ENCODE measurements at regions not wholly inside any gene's neighbourhood (a gene's known extent, or its start where the extent isn't known, plus 50 kb on each side); places are given as distances from the start of the nearest gene placed in this dataset.

DNA sequence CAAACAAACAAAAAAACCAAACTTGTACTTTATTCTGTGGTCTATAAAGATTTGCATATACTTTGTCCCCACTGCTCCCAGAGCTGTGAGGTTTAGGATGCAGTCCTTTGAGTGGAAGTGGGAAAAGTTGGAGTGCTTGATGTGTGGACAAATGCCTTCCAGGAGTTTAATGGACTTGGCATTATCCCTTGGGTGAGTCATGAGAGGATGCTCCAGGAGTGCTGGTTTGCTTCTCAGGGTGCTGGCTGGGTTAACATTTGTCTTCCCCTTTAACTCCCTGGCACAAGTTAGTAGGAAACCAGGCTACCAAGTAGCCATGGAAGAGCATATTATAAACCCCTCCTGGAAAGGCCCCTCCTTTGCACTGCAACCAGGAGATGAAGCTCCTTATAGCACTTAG, 417.4 kb upstream of the RIOK2 start:
- ATAC-seq (no peak), DNase-seq (no peak)
- H3K27ac ChIP-seq = no peak overlapping the region
- no peaks in the 10 kb centered on the region for H3K36me3 ChIP-seq
- H3K9me3 ChIP-seq = peaks cover 22% of the 10 kb centered on the region
- TF ChIP-seq, protein P1, sequence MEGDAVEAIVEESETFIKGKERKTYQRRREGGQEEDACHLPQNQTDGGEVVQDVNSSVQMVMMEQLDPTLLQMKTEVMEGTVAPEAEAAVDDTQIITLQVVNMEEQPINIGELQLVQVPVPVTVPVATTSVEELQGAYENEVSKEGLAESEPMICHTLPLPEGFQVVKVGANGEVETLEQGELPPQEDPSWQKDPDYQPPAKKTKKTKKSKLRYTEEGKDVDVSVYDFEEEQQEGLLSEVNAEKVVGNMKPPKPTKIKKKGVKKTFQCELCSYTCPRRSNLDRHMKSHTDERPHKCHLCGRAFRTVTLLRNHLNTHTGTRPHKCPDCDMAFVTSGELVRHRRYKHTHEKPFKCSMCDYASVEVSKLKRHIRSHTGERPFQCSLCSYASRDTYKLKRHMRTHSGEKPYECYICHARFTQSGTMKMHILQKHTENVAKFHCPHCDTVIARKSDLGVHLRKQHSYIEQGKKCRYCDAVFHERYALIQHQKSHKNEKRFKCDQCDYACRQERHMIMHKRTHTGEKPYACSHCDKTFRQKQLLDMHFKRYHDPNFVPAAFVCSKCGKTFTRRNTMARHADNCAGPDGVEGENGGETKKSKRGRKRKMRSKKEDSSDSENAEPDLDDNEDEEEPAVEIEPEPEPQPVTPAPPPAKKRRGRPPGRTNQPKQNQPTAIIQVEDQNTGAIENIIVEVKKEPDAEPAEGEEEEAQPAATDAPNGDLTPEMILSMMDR (IDR thresholded peaks at IDR 0.05) = no peak
- H3K27me3 ChIP-seq = no peaks in the 10 kb centered on the region
- H3K4me3 ChIP-seq = no peak overlapping the region
- intact Hi-C loops (cut with DNase I) = no loop called here
- H3K4me1 ChIP-seq = no peaks in the 10 kb centered on the region

- Histone ChIP-seq H3K4me1 (no peaks in the 10 kb centered on the region), H3K27ac (no peak overlapping the region), H3K36me3 (no peaks in the 10 kb centered on the region), H3K9me3 (peaks cover 15% of the 10 kb centered on the region), H3K4me3 (no peak overlapping the region), H3K27me3 (no peaks in the 10 kb centered on the region)
- TF ChIP-seq, protein P1 (IDR thresholded peaks at IDR 0.05) = no peak
- DNase-seq (no peak), ATAC-seq (no peak)
- intact Hi-C loops (cut with DNase I) = no loop called here
Measured at GRCh38 chr5:97601651-97602050, 418.6 kb upstream of the RIOK2 start.

DNA sequence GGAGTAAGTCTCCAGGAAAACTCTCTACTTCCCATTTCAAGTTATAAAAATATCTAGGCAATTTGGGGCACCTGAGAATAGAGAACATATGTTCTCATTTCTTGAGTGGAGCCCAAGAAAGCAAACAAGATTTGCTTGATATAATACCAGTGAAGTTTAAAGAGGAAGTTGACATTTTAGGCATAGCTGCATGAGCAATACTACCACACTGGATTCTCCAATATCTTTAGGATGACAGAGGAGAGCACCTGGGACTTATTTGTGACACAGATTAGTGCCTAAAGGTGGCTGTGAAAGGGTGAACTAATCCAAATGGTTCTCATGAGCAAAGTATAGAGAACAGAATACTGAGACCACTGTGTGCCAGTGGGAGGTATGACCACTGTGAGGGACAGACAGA, 423.5 kb upstream of the RIOK2 start:
- Histone ChIP-seq H3K9me3 (no peaks in the 10 kb centered on the region), H3K4me1 (no peaks in the 10 kb centered on the region), H3K4me3 (no peak overlapping the region), H3K27me3 (no peaks in the 10 kb centered on the region), H3K27ac (no peak overlapping the region), H3K36me3 (no peaks in the 10 kb centered on the region)
- TF ChIP-seq, protein P1 (IDR thresholded peaks at IDR 0.05) = no peak
- intact Hi-C loops (cut with DNase I) = no loop called here
- DNase-seq (no peak), ATAC-seq (no peak)

GRCh38 chr5:97608501-97608900, 425.5 kb upstream of the RIOK2 start:
- TF ChIP-seq, protein P1 (IDR thresholded peaks at IDR 0.05) = no peak
- no peaks in the 10 kb centered on the region for H3K9me3 ChIP-seq
- no peak overlapping the region for H3K27ac ChIP-seq
- intact Hi-C loops (cut with DNase I) = no loop called here
- ATAC-seq (no peak), DNase-seq (no peak)
- H3K4me1 ChIP-seq = no peaks in the 10 kb centered on the region
- no peak overlapping the region for H3K4me3 ChIP-seq
- no peaks in the 10 kb centered on the region for H3K27me3 ChIP-seq
- H3K36me3 ChIP-seq = no peaks in the 10 kb centered on the region

- Histone ChIP-seq H3K27ac (no peak overlapping the region), H3K4me1 (no peaks in the 10 kb centered on the region), H3K36me3 (no peaks in the 10 kb centered on the region), H3K9me3 (no peaks in the 10 kb centered on the region), H3K27me3 (no peaks in the 10 kb centered on the region), H3K4me3 (no peak overlapping the region)
- intact Hi-C loops (cut with DNase I) = no loop called here
- TF ChIP-seq, protein P1 (IDR thresholded peaks at IDR 0.05) = no peak
- no peak for DNase-seq
- no peak for ATAC-seq
Measured at GRCh38 chr5:97618721-97619120, 435.7 kb upstream of the RIOK2 start.

DNA sequence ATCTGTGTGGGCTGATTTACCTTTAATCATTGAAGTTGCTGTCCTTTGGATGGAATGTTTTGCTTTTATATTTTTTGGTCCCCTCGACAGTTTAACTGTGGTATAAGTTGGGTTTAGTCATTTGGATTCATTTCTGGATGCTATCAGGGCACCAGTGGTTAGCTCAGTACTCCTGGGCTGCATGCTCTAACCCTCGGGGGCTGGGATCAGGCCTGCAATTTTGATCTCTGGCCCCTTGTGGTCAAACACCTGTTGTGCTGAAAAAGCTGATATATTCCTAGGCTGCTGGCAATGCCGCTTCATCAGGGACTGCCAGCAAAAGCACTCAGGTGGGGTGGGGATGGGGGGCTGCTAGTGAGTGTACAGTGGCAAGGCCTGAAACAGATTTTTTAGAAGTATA, 440.4 kb upstream of the RIOK2 start:
- H3K4me3 ChIP-seq = no peak overlapping the region
- no peaks in the 10 kb centered on the region for H3K36me3 ChIP-seq
- no peaks in the 10 kb centered on the region for H3K27me3 ChIP-seq
- ATAC-seq (no peak), DNase-seq (no peak)
- intact Hi-C loops (cut with DNase I) = no loop called here
- no peaks in the 10 kb centered on the region for H3K4me1 ChIP-seq
- no peak overlapping the region for H3K27ac ChIP-seq
- TF ChIP-seq, protein P1 (IDR thresholded peaks at IDR 0.05) = no peak
- no peaks in the 10 kb centered on the region for H3K9me3 ChIP-seq

Measured in upper lobe of right lung (tissue), 1 donor.